HepG2 (cell line): ENCODE measurements at regions not wholly inside any gene's neighbourhood (a gene's known extent, or its start where the extent isn't known, plus 50 kb on each side); places are given as distances from the start of the nearest gene placed in this dataset.

Source experiments
- ATAC-seq: fragments of 200-7000 bp; cut with Tn5 transposase; 3 replicates; pipeline ENCODE4 v1.9.1; 2020; ENCODE audit warnings: mild to moderate bottlenecking, moderate library complexity
- BruUV-seq: library from RNA; stranded (reverse); fragments of 400-500 nt; replicated peaks from 2 replicates; lab custom pipeline; 2021; lab: Mats Ljungman, UMichigan
- CTCF ChIA-PET: fragments of 300-600 bp; formaldehyde crosslinking; extraction: SDS; loops from one replicate; lab custom pipeline; 2021; ENCODE audit warnings: low total read pairs, inconsistent platforms, low intra/inter-chr PET ratio; lab: Yijun Ruan, JAX
- POLR2A ChIA-PET: fragments of 350-600 bp; sonication (Branson Sonifier 250); formaldehyde crosslinking; loops from one replicate; lab custom pipeline; 2020; ENCODE audit warnings: antibody characterized with exemption, inconsistent platforms; lab: Yijun Ruan, JAX
- DNase-seq: peaks from one replicate; pipeline ENCODE4 v3.0.0-alpha.2; 2015; ENCODE audit warnings: low spot score
- FAIRE-seq: peaks from 3 replicates; lab custom pipeline; 2011; peaks lifted over from hg19 to GRCh38; lab: Jason Lieb, UNC
- H2AFZ ChIP-seq: one replicate; pipeline ENCODE4 v1.6.1; 2011; ENCODE audit warnings: low read length, inconsistent platforms
- H3K27ac ChIP-seq: fragments of 300-600 bp; 3 replicates; pipeline ENCODE4 v1.8.0; 2011; ENCODE audit warnings: mixed run types, mild to moderate bottlenecking, mixed read lengths, low read length, inconsistent platforms; ENCODE audit not compliant: insufficient read depth; ENCODE audit errors: extremely low read length
- H3K27me3 ChIP-seq, 2 experiments: fragments of 200-600 bp in 1 of 2; 2 replicates in 1 of 2; 3 replicates in 1 of 2; pipeline versions ENCODE4 v1.6.0 to v1.8.0; 2011; ENCODE audit warnings: low read length in 2 of 2, mild to moderate bottlenecking in 2 of 2, moderate library complexity in 2 of 2, inconsistent platforms in 1 of 2; ENCODE audit not compliant: insufficient read depth in 2 of 2, control insufficient read depth in 1 of 2
- H3K36me3 ChIP-seq, 2 experiments: fragments of 200-600 bp in 1 of 2; replicated peaks in 1 of 2; 2 replicates in 1 of 2; 3 replicates in 1 of 2; pipeline versions ENCODE4 v1.5.1 to v1.8.0; 2011; ENCODE audit warnings: low read length in 2 of 2, inconsistent platforms in 1 of 2; ENCODE audit not compliant: insufficient read depth in 2 of 2, control insufficient read depth in 1 of 2
- H3K4me1 ChIP-seq: 2 replicates; pipeline ENCODE4 v1.5.1; 2012; ENCODE audit warnings: low read length, inconsistent platforms; ENCODE audit not compliant: insufficient read depth
- H3K4me2 ChIP-seq: 2 replicates; pipeline ENCODE4 v1.6.0; 2011; ENCODE audit warnings: low read depth, low read length, inconsistent platforms
- H3K4me3 ChIP-seq, 3 experiments: fragments of 200-600 bp in 1 of 3; sonication (generic), shearing (Covaris generic) in 1 of 3; replicated peaks in 1 of 3; 2 replicates each; pipeline ENCODE4 v1.5.1; 2011 to 2016; ENCODE audit warnings: low read length in 3 of 3, inconsistent platforms in 2 of 3, low read depth in 2 of 3, mild to moderate bottlenecking in 2 of 3, control low read depth in 1 of 3, mixed read lengths in 1 of 3; ENCODE audit not compliant: insufficient read depth in 1 of 3
- H3K79me2 ChIP-seq: one replicate; pipeline ENCODE4 v1.6.1; 2011; ENCODE audit warnings: low read length, inconsistent platforms; ENCODE audit not compliant: insufficient read depth
- H3K9ac ChIP-seq: 2 replicates; pipeline ENCODE4 v1.6.0; 2011; ENCODE audit warnings: mild to moderate bottlenecking, low read depth, low read length, inconsistent platforms; ENCODE audit not compliant: insufficient read depth
- H3K9me3 ChIP-seq: 2 replicates; pipeline ENCODE4 v1.5.1; 2012; ENCODE audit warnings: mild to moderate bottlenecking, low read length
- H4K20me1 ChIP-seq: 2 replicates; pipeline ENCODE4 v1.6.0; 2011; ENCODE audit warnings: inconsistent platforms, mild to moderate bottlenecking, low read length, moderate library complexity; ENCODE audit not compliant: insufficient read depth
- ZBTB14 ChIP-seq: sonication (generic); formaldehyde crosslinking; IDR thresholded peaks from 2 replicates; pipeline ENCODE4 v1.4.0; 2020; ENCODE audit warnings: missing genetic modification reagents
- ZNF484 ChIP-seq: sonication (generic); formaldehyde crosslinking; IDR thresholded peaks from 2 replicates; pipeline ENCODE4 v1.5.1; 2020; ENCODE audit warnings: mild to moderate bottlenecking, low read depth, missing genetic modification reagents, borderline replicate concordance
- ZNF629 ChIP-seq: sonication (generic); formaldehyde crosslinking; conservative IDR thresholded peaks from 2 replicates; pipeline ENCODE4 v1.5.0; 2020; ENCODE audit warnings: missing genetic modification reagents
- WGBS: methylation state at CpG from one replicate; pipeline ENCODE4 v1.1.6; 2017; ENCODE audit warnings: low lambda C conversion rate; 5-methylcytosine and 5-hydroxymethylcytosine counted together
- in situ Hi-C: cut with HindIII; loops from 2 replicates; pipeline ENCODE4 v1.10.0; 2017; ENCODE audit warnings: low pct_unique_long_range_greater_than_20kb; ENCODE audit not compliant: extremely low pct_ligation_motif_present
- intact Hi-C: fragments of 100-400 bp; cut with micrococcal nuclease; formaldehyde crosslinking; loops from one replicate; pipeline ENCODE4 v1.10.0; 2022; ENCODE audit not compliant: unreplicated experiment

GRCh38 chr22:35205961-35206360 lies 51.3 kb upstream of the HMGXB4 start (continued):
- TF ChIP-seq ZNF484 (CRISPR knock-in tag) = no peak

- in situ Hi-C loops = no loop called here
- no peaks in the 10 kb centered on the region; the same call in 1 of the 2 replicates for H4K20me1 ChIP-seq
- no peak overlapping the region for H3K9ac ChIP-seq
- no peak for FAIRE-seq
- peaks cover 0 to 4% of the 10 kb centered on the region in 2 experiments; a peak in 2 of 5 replicates for H3K36me3 ChIP-seq
- ChIA-PET POLR2A (no interaction called here), CTCF (no interaction called here)
- H3K4me3 ChIP-seq = no peak overlapping the region
- no peaks in the 10 kb centered on the region for H3K79me2 ChIP-seq
- ATAC-seq = no peak
- intact Hi-C loops = no loop called here
- WGBS = 45% methylated on average over 1 of the region's 1 CpG
- H3K4me2 ChIP-seq = no peak overlapping the region
- no peaks in the 10 kb centered on the region for H3K27me3 ChIP-seq
- H2AFZ ChIP-seq = no peak overlapping the region
- BruUV-seq = no TSS peak
- TF ChIP-seq ZBTB14 (CRISPR knock-in tag) (no peak), ZNF629 (CRISPR knock-in tag) (peak; percentile 78)
- no peak overlapping the region for H3K27ac ChIP-seq
- DNase-seq = no peak
- no peaks in the 10 kb centered on the region for H3K9me3 ChIP-seq
- 0 out of 2 replicates have a peak, but pooled peaks cover 7% of the 10 kb centered on the region for H3K4me1 ChIP-seq
Observed at GRCh38 chr22:35206889-35207288, 50.4 kb upstream of the HMGXB4 start.
